Adipose tissue (tissue), 3 donors: ENCODE measurements at regions not wholly inside any gene's neighbourhood (a gene's known extent, or its start where the extent isn't known, plus 50 kb on each side); places are given as distances from the start of the nearest gene placed in this dataset.

ENCODE experiments used
- H3K27ac ChIP-seq: one replicate; pipeline ENCODE4 v1.5.1; 2013; ENCODE audit warnings: low read depth, low read length
- WGBS, 3 donors: extraction: QIAGEN DNeasy Blood & Tissue Kit; methylation state at CpG; one replicate each; pipeline ENCODE4 v1.1.7; 2013; 5-methylcytosine and 5-hydroxymethylcytosine counted together
- donor health status: healthy with polysubstance abuse.
- donor health status: Bipolar disorder and iron deficiency.
- donor health status: healthy.

- H3K27ac ChIP-seq = no peak overlapping the region
- 65 to 86% (median 72%) methylated on average over 2 of the region's 2 CpGs for WGBS, 3 donors
Observed at GRCh38 chr15:69982037-69982436, 115.7 kb downstream of the TLE3 start.

GRCh38 chr15:69983696-69984265, 113.9 kb downstream of the TLE3 start:
- no peak overlapping the region for H3K27ac ChIP-seq
- 85 to 90% (median 87%) methylated on average over 7 of the region's 7 CpGs for WGBS, 3 donors

- 74 to 82% (median 78%) methylated on average over 9 of the region's 9 CpGs for WGBS, 3 donors
- no peak overlapping the region for H3K27ac ChIP-seq
Observed at GRCh38 chr15:69987492-69988489, 109.9 kb downstream of the TLE3 start.

- WGBS, 3 donors = 78 to 86% (median 81%) methylated on average over 10 of the region's 10 CpGs
- no peak overlapping the region for H3K27ac ChIP-seq
Observed at GRCh38 chr15:69988541-69989225, 109.0 kb downstream of the TLE3 start.

- WGBS, 3 donors = 62 to 73% (median 68%) methylated on average over 20 of the region's 20 CpGs
- no peak overlapping the region for H3K27ac ChIP-seq
Observed at GRCh38 chr15:69990566-69991421, 106.9 kb downstream of the TLE3 start.

- no peak overlapping the region for H3K27ac ChIP-seq
- 62 to 77% (median 71%) methylated on average over 10 of the region's 10 CpGs for WGBS, 3 donors
Observed at GRCh38 chr15:69991551-69991980, 106.2 kb downstream of the TLE3 start.

- H3K27ac ChIP-seq = no peak overlapping the region
- 74 to 81% (median 79%) methylated on average over 7 of the region's 7 CpGs for WGBS, 3 donors
Observed at GRCh38 chr15:69992348-69992747, 105.4 kb downstream of the TLE3 start.

- no peak overlapping the region for H3K27ac ChIP-seq
- WGBS, 3 donors = 52 to 64% (median 56%) methylated on average over 1 of the region's 1 CpG
Observed at GRCh38 chr15:69994429-69995205, 103.1 kb downstream of the TLE3 start.

GRCh38 chr15:69996321-69997160, 101.2 kb downstream of the TLE3 start:
- WGBS, 3 donors = 57 to 74% (median 67%) methylated on average over 15 of the region's 15 CpGs
- H3K27ac ChIP-seq = no peak overlapping the region

GRCh38 chr15:69997161-69997485, 100.6 kb downstream of the TLE3 start:
- H3K27ac ChIP-seq = no peak overlapping the region
- 41 to 85% (median 82%) methylated on average over 10 of the region's 10 CpGs for WGBS, 3 donors
